ENCODE measurements at regions not wholly inside any gene's neighbourhood (a gene's known extent, or its start where the extent isn't known, plus 50 kb on each side); places are given as distances from the start of the nearest gene placed in this dataset.

DNA sequence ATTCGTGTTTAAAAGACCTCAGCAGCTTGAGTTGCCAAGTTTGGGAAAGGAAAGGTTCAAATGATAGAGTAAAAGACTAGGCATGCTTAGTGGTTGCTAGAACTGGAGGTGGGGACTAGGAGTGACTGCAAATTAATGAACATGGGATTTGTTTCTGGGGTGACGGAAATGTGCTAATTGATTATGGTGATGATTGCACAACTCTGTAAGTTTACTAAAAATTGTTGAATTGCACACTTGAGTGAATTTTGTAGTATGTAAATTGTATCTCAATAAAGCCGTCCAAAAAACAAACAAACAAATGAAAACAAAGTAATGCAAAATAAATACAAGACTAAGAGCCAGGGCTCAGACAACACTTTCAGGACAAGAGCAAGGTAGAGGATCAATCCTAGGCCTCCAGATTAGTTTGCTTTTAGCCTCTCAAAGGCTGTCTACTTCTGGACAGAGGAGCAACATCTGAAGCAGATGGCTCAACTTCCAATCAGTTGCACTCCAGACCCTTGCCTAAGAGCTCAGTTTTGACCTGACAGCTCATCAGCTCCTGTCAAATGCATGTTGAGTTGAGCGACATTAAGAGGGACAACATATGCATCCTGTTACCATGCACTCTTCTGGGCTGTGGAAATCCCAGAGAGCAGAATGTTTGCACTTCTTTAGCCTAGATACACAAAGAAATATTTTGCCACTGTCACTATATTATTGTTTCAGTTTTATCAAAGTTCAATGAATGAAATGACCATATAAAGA lies 111.2 kb upstream of the ASIC2 start:
- DNase-seq, result no peak

DNA sequence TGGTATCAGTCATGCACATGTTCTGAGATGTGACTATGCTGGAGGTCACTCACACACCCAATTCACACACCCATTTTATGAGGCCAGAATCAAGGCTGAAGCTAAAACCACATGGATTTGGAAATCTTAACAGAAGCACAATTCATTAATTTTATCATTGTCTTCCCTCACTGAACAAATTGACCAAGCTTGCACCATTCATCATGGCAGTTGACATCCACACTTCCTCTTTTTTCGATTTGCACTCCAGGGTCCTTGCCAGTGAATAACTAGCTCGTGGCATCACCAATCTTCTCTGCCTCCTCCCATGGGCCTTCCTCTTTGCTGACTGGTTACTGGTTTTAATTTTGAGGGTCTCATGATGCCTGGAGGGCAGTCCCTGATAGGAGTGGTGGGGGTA lies 123.0 kb upstream of the ASIC2 start:
- no peak for DNase-seq

GRCh38 chr17:33421933-33422332 lies 128.8 kb upstream of the ASIC2 start:
- no peak for DNase-seq

GRCh38 chr17:33433581-33433980 lies 140.5 kb upstream of the ASIC2 start:
- no peak for DNase-seq

DNA sequence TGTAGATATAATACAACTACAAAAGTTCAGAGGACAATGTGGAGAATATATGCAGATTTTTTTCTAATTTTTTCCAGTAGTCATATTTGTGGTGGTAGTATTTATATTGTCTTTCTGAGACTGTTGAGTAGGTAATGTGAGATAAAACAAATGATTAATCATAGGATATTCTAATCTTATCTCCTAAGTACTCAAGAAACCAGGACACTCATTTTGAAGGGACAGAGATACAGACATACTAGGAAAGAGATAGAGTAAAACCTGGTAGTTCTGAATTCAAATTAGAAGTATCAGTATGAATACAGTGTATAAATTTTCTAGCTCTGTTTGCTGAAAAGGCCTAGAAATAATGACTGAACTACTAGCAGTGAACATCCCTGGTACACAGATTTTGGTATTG lies 141.7 kb upstream of the ASIC2 start:
- no peak for DNase-seq

DNA sequence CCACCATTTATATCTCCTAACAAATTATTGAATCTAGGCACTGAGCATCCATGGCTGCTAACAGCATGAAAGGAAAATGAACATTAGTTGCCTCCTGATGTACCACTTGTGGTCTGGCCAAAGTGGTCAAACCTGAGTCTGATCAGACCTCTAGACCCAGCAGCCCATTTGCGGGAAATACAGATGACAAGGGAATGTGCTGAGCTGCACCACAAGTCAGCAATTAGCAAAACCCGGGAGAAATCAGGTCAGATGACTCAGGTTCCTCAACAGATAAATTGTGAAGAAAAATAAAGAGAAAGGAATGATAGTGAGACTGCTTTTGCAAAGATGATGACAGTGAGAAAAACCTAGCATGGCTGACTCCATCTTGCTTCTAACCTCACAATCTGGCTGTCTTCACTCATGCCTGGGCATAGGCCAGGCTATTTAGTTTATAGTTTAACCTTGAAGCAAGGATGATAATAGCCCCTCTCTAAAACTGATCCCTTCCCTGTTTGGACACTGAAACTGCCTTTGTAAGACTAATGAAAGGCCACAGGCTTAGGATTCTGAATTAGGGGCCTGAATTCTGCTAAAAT lies 142.7 kb upstream of the ASIC2 start:
- peak; percentile 73 for DNase-seq

GRCh38 chr17:33436321-33436720 lies 143.2 kb upstream of the ASIC2 start:
- DNase-seq, result peak; percentile 76

- no peak for DNase-seq
Measured at GRCh38 chr17:33438139-33438538, 145.0 kb upstream of the ASIC2 start.

DNA sequence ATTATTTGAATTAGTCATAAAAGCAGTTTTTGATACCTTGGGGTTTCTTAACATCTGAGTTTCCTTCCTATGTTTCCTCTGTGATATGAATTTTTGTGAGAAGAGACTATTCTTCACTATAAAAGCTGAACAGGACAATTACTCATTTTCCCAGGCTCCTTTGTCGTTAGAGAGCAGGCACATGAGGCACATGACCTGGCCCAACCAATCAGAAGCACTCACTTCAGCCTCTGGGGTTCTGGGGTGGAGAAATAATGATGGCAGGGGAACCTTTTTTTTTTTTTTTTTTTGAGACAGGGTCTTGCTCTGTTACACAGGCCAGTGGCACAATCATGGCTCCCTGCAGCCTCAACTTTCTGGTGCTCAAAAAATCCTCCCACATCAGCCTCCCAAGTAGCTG lies 145.5 kb upstream of the ASIC2 start:
- DNase-seq, result no peak

- DNase-seq, result no peak
Measured at GRCh38 chr17:33442320-33442719, 149.2 kb upstream of the ASIC2 start.

DNA sequence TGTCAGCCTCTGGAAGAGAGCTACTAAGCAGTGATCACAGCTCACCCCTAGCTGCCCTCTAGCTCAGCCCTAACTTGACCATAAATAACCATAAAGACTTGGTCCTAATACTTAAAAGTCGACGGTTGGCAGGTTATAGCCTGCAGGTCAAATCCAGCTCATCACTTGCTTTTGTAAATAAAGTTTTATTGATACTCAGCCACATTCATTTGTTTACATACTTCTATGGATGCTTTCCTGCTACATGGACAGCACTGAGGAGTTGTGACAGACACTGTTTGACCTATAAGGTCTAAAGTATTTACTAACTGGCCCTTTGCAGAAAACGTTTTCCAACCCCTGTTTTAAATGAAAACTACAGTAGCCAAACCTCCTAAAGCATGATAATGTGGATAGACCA lies 151.6 kb upstream of the ASIC2 start:
- DNase-seq, result no peak

DNA sequence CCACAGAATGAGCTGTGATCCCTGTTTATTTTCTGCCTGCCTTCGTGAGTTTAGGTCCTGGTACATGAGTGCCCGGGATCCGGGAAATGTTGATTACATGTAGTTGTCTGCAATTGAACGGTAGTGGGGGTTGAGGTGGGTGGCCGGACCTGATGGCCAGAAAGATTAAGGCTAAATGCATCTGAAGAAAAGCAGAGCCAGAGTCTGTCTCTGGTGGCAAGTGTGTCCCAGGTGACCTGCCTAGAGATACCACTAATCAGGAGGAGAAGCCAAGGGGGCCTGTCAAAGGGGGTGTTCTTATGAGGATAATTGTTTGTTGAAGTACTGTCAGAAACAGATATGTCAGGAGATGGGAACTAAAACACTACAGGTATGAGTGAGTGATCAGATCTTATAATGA lies 154.0 kb upstream of the ASIC2 start:
- no peak for DNase-seq

DNA sequence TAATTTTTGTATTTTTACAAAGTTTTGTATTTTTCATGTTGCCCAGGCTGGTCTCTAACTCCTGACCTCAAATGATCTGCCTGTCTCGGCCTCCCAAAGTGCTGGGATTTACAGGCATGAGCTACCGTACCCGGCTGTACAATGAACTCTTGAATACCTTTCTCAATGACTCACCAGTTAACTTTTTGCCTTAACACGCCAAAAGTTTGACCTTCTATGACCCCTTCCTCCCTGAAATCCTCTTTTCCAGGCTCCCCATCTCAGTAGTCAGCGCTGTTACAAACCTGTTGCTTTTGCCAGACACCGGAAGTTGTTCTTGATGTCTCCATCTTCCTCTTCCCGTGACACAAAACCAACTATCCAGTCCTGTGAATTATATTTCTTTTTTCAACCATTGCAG lies 158.1 kb upstream of the ASIC2 start:
- DNase-seq, result peak; percentile 41

- DNase-seq, result no peak
Measured at GRCh38 chr17:33457477-33457876, 164.4 kb upstream of the ASIC2 start.

DNA sequence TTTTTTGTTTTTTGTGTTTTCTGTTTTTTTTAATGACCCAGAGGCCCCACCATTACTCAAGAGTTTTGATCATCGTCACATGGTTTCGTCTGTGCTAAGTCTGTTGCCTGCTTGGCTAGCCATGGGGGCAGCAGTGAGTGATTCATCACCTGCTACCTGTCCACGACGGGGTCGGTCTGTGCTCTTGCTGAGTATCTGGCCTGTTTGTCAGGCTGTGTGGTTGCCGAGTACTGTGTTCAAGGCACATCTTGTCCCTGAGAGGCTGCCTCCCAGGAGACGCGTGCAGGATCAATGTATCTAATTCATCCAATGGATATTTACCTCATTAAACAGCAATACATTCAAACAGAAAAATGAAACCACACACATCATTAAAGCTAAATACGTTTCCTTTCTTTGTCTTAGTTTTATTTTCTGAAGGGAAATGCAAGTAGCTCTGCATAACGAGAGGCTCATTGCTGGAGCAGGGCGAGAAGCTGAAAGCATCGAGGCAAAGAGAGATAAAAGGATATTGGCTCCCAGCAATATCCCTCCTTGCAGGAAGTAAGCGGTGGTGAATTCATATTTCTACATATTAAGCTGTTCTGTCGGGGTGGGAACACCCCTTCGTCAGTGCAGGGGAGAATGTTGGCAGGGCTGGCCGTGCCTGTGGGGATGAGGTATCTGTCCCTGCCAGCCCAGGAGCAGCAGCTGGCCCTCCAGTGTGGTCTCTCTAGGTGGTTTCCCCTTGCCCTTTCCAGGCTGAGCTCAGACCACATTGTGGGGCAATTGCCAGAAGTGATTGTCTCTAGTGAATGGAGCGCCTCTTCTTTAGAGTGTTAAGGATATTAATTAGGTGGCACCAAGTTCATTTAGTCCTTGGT lies 166.2 kb upstream of the ASIC2 start:
- DNase-seq, result no peak

GRCh38 chr17:33460781-33461450 lies 167.8 kb upstream of the ASIC2 start:
- no peak for DNase-seq

DNA sequence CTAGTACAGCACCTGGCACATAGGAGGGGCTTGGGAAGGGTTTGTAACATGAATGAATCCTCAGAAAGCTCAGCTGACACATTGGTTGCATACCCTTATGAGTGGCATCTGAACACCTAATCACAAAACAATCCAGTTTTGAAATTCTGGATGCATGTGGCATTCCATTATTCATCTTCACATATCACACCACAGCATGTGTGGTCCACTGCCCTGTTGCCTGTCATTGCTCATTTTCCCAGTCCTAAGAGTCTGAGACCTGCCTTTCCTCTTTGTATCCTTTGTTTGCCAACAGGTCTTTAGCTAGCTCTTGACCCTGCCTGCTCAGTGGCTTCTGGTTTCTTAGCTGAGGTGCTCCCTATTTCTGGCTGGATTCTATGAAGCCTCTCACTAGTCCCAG lies 170.8 kb upstream of the ASIC2 start:
- DNase-seq, result peak; percentile 25

DNA sequence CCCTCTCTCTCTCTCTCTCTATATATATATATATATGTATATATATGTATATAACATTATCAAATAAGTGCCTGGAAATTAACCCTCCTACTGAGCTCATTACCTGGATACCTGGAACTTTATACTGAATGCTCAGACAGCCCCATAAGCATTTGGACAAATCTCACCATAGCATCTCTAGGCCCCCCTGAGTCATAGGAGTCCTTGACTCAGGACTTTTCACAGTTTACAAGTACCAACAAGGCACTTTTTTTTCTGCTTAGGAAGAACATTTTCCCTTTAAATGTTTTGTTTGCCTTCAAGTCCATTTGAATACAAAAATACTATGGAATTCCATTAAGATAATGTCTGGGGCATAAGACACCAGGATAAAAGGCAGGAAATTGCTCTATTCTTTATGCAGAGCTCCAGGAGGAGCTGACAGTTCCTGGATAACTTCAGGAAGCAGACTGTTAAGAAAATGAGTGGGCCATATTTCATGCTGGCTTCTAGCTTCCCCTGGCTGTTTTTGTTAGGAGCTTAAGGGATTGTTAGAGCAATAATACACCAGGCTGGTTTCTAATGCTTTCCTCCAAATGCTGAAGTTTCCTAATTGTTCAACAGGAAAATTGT lies 171.7 kb upstream of the ASIC2 start:
- DNase-seq, result peak; percentile 31

- DNase-seq, result no peak
Measured at GRCh38 chr17:33469421-33469820, 176.3 kb upstream of the ASIC2 start.

DNA sequence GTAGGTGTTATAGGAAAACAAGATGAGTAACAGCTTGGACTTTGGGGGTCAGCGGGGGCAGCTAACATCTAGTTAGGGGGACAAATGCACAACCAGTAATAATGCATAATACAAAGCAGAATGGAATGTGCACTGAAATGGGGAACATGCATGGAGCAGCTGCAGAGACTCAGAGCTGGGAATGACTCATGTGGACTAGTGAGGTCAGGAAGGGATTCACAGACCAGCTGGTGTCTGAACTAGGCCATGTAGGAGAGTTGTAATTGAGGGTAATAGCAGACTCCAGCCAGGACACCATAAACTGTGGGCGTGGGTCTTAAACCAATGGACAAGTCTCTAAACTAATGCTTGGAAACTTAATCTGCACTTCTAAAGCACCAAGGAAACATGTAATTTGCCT lies 176.8 kb upstream of the ASIC2 start:
- DNase-seq, result peak; percentile 92

GRCh38 chr17:33473061-33473460 lies 180.0 kb upstream of the ASIC2 start:
- no peak for DNase-seq

GRCh38 chr17:33474789-33475188 lies 181.7 kb upstream of the ASIC2 start:
- DNase-seq, result no peak

DNA sequence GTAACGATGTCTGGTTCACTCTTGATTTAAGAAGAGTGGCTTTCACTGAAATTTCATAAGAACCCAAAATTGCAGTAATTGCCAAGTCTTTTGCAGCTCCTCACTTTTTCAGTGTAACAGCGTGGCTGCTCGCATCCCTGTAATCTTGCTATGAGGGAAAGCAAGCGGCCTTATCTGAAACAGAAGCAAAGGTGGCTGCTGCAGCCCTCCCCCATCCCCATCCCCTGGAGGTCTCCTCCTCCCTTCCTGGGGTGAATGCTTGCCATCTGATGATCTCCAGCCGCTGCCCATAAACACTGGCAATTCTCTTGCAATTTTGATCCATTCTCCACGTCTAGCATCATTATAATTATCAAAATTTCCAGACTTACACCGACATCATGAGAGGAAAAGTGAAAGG lies 182.5 kb upstream of the ASIC2 start:
- DNase-seq, result no peak

Measured in fibroblast of skin of abdomen (primary cell).